Stimulated activated CD4-positive, alpha-beta T cell treated with anti-CD3 and anti-CD28 coated beads, TNF-alpha, amount 100 ng/mL, for 1 hour (primary cell): ENCODE measurements at regions not wholly inside any gene's neighbourhood (a gene's known extent, or its start where the extent isn't known, plus 50 kb on each side); places are given as distances from the start of the nearest gene placed in this dataset.

Source experiments
- DNase-seq, 3 donors: peaks; one replicate each; pipeline ENCODE4 v3.0.0-alpha.2; 2020; ENCODE audit warnings: low read depth in 3 of 3, low spot score in 1 of 3

DNA sequence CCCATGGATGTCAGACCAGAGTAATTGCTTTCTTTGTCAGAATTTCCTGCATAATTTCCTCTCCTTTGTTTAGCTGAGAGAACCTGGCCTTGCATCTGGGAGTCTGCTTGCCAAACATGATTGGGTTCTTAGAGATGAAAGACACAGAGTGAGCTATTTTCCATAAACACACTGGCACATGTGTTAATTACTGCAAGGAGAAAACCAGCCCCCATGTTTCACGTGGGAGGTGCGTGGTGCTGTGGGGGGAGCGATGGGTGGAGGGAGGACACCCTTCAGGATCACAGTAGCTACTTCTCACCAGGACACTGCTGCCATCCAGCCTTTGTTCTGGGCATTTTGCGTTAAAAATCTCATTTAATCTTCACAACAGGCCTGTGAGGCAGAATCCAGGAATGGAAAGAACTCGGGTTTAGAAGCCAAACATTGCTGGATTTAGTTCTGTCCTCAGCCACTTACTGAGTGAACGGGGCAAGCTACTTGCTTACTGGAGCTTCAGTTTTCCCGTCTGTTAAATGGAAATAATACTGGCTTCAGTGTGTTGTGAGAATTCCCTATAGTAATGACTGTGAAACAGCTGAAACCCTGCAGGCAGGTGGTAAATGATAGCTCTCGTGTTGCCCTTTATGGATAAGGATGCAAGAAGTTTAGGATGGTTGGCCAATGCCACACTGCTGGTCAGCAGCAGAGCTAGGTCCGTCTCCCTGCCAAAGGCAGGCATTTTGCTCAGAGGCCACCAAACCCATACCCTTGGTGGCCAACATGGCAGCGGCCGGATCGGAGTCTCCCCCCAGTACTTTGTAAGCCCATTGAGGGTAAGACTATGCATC is 100.1 kb upstream of the ASAP2 start:
- DNase-seq, result no peak

- DNase-seq, result no peak
Measured at GRCh38 chr2:9105601-9106337, 100.8 kb upstream of the ASAP2 start.

DNA sequence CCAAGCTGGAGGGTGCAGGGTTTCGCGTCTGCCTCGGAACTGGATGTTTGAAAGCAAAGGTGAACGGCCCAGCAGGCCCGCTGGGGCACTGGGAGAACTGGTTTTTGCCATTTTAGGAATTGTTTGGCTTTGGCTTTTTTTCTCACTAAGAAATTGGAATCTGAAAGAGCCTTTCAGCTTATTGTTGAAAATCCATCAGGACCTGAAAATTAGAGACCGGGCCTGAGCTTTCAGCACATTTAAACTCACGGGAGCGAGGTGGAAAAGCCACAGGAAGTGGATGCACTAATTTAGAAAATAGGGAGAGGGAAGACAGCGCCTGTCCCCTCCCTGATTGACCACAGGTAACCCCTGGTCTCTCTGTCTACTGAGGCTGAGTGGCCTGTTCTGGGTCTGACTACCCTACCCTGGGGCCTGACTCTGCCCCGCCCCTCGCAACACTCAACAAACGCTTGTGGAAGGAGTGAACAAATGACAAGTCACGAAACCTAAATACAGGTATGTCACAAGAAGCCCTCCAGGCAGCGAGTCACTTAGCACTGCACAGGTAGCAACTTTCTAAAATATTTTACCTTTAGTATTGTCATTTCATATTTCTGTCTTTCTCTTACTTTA is 100.3 kb upstream of the MBOAT2 start:
- DNase-seq, result no peak

DNA sequence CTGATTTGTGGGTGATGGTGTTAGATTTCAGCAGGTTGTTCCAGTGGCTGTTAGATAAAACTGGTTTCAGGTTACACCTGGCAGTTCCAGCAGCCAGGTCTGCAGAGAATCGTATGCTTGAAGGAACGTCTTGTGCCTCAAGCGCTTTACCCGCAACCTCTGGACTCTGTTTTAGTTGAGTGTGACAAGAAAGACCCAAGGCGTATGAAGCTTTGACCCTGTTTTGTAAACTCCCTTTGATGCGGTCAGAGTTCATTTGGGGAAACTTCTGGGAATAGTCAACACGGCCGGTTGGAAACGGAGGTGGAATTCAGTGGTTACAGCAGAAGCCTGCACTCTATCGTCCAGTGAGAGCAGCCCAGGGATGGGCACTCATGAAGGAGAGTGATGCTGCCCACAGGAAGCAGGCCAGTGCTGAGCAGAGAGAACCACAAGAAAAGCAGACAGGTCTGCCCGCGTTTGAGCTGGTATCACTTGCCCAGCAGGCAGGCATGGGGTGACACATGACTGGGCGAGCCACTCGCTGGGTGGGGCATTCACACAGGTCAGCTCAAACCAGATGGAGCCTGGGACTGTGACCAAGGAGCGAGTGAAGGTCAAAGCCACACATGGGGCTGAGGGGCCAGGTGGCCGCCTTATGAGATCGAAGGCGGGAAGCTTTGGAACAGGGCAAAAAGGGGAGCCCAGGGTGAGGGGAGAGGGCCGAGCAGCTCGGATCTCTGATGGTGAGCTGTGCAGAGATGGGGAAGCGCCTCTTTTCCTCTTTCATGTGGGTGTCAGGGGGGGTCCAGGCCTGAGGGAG is 99.6 kb upstream of the MBOAT2 start:
- no peak for DNase-seq

- no peak for DNase-seq
Measured at GRCh38 chr2:9101763-9102425, 98.4 kb upstream of the MBOAT2 start.

GRCh38 chr2:9100080-9100876 is 96.8 kb upstream of the MBOAT2 start:
- DNase-seq, result no peak

DNA sequence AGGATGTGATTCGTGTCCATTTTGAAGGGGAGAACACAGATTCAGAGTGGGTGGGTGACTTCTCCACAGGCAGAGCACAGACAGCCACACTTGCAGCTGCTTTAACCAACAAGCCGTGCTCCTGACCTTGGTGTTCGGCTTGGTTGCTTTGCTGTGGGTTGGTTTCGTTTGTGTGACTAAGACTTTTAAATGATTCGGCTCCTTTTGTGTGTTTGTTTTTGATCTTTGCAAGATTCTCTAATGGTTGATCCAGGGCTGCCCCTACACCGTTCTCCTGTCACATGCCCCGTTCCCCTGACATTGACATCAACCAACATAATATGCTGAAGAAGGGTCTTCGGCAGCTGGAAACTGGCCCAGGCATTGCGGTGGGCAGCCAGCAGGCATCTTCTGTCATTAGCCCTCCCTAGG is 95.9 kb upstream of the MBOAT2 start:
- DNase-seq, result no peak

DNA sequence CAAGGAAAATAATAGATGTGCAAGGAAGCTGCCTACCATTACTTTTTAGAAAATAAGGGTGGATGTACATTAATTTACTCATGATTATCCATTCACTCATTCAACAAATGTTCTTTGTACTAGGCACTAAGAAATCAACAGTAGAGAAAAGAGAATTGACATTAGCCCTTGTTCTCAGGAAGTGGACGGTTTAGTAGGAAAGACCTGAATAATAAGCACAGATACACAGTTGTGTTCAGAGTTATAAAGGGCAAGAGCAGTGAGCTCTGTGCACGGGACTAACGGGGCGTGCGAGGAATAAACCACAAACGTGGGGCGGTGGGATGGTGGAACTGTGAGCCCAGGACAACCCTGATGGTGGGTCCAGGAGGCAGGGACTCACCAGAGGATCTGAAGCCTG is 94.4 kb upstream of the MBOAT2 start:
- no peak for DNase-seq

GRCh38 chr2:9097239-9097638 is 93.8 kb upstream of the MBOAT2 start:
- DNase-seq, result no peak

- no peak for DNase-seq
Measured at GRCh38 chr2:9096761-9097160, 93.3 kb upstream of the MBOAT2 start.

DNA sequence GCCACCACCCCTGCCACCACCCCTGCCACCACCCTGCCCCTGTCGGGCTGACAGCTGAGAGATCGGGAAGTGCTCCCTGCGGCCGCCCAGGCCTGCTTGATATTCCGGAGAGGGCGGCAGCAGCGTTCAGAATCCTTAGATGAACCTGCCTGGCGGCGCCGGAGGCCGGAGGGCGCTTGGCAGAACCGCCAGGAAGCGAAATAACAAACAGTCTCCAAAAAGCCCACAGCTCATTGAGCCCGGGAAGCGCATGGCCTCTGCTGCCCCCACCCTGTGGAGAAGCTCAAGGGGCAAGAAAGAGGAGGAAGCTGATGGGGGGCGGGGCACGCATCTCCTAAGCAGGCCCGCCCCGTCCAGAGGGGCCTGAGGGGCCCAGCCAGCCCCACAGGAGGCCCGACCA is 92.2 kb upstream of the MBOAT2 start:
- no peak for DNase-seq

DNA sequence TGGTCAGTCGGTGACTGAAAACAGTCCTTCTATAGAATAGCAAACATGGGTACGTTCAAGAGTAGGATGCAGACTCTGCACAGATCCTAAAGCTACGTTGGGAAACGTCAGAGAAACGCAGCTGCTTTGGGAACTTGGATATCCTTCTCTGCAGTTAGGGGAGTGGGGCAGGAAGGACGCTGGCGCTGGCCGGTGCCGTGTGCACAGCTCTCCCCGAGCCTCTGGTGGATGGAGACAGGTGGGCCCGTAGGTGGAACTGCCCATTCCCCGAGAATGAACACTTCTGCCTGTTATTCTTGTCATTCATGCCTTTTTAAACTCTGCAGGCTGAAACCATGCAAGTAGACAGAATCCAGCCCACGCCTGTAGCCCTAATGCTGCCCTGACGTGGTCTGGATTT is 91.7 kb upstream of the MBOAT2 start:
- no peak for DNase-seq

- no peak for DNase-seq
Measured at GRCh38 chr2:9094117-9094516, 90.6 kb upstream of the MBOAT2 start.

DNA sequence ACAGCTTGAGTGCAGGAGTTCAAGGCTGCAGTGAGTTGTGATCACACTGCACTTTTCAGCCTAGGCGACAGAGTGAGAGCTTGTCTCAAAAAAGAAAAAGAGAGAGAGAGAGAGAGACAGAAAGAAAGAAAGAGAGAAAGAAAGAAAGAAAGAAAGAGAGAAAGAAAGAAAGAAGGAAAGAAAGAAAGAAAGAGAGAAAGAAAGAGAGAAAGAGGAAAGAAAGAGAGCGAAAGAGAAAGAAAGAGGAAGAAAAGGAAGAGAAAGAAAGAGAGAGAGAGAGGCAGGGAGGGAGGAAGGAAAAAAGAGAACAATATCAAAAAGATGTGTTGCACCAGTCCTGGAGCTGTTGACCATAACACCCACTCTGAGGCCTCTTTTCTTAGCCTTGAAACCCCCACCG is 89.8 kb upstream of the MBOAT2 start:
- DNase-seq, result no peak

GRCh38 chr2:9092383-9093282 is 89.1 kb upstream of the MBOAT2 start:
- no peak for DNase-seq

DNA sequence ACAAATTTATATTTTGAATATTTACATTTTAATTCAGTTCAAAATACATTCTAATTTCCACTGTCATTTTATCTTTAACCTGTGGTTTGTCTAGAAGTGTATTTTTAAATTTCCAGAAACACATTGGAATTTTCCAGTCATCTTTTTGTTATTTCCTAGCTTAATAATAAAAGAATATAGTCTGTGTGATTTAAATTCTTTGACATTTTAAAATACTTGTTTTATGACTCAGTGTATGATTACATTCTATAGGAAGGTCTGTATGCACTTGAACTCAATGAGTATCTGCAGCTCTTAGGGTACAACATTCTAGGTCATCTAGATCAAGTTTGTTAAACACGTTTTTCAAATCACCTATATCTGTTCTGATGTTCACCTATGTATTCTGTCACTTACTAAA is 88.3 kb upstream of the MBOAT2 start:
- no peak for DNase-seq

GRCh38 chr2:9089831-9090230 is 86.3 kb upstream of the MBOAT2 start:
- DNase-seq, result no peak

GRCh38 chr2:9087121-9087681 is 83.7 kb upstream of the MBOAT2 start:
- DNase-seq, result no peak

GRCh38 chr2:9086465-9086864 is 83.0 kb upstream of the MBOAT2 start:
- no peak for DNase-seq
